ENCODE measurements at regions not wholly inside any gene's neighbourhood (a gene's known extent, or its start where the extent isn't known, plus 50 kb on each side); places are given as distances from the start of the nearest gene placed in this dataset.

GRCh38 chr12:115215544-115215943 is 531.6 kb upstream of the TBX3 start:
- Histone ChIP-seq H3K4me3 (ENCODE audit: low read depth, low read length) (no peak overlapping the region), H3K27ac (no peak overlapping the region), H3K36me3 (no peaks in the 10 kb centered on the region), H3K9me3 (ENCODE audit: severe bottlenecking) (no peaks in the 10 kb centered on the region), H3K27me3 (ENCODE audit: insufficient read depth, low read depth, severe bottlenecking) (peaks cover 5% of the 10 kb centered on the region)
- DNase-seq, result no peak
- no peak for TF ChIP-seq CTCF (IDR thresholded peaks at IDR 0.05; ENCODE audit: low read depth, low read length)

DNA sequence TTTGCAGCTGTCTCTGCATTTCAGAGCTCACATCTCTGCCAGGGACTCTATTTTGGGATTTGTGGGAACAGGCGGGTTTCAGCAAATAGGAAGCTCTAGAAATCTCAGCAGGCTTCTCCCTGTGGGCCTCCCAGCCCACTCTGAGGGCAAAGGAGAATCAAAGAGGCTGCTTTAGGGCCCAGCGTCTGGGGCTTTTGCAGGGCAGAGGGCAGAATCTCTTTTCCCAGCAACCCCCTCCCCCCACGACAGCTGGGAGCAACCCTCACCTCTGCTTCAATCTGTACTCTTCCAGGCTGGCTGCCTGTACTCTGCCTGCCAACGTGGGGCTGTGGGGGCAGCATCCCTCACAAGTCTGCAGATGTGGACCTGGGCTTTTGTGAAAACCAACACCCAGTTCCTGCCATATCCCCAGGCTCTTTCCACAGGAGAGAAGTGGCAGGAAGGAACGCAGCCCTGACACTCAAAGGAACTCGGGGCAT is 529.6 kb upstream of the TBX3 start:
- Histone ChIP-seq H3K27me3 (ENCODE audit: insufficient read depth, low read depth, severe bottlenecking) (peaks cover 2% of the 10 kb centered on the region), H3K4me3 (ENCODE audit: low read depth, low read length) (no peak overlapping the region), H3K27ac (no peak overlapping the region), H3K9me3 (ENCODE audit: severe bottlenecking) (no peaks in the 10 kb centered on the region), H3K36me3 (no peaks in the 10 kb centered on the region)
- no peak for DNase-seq
- TF ChIP-seq CTCF (IDR thresholded peaks at IDR 0.05; ENCODE audit: low read depth, low read length), result no peak

DNA sequence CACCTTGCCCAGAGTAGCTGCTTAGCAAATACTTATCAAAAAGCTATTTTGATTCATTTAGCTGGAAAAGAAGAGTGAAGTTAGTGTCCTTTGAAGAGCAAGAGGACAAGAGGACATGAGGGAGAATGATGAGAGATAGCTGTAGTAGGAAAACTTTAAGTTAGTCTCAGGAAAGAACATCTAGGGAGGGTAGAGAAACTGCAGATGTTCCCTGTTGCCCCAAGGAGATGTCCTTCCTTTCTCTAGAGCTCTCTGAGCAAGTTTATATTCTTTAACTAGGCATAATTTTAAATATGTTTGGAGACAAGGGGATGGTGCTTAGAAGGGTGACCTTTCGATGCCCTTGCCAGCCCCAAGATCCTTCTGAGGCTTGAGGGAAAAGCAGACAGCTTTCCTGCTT is 529.1 kb upstream of the TBX3 start:
- Histone ChIP-seq H3K27me3 (ENCODE audit: insufficient read depth, low read depth, severe bottlenecking) (peaks cover 2% of the 10 kb centered on the region), H3K4me3 (ENCODE audit: low read depth, low read length) (no peak overlapping the region), H3K36me3 (no peaks in the 10 kb centered on the region), H3K9me3 (ENCODE audit: severe bottlenecking) (no peaks in the 10 kb centered on the region), H3K27ac (no peak overlapping the region)
- TF ChIP-seq CTCF (IDR thresholded peaks at IDR 0.05; ENCODE audit: low read depth, low read length), result no peak
- no peak for DNase-seq

DNA sequence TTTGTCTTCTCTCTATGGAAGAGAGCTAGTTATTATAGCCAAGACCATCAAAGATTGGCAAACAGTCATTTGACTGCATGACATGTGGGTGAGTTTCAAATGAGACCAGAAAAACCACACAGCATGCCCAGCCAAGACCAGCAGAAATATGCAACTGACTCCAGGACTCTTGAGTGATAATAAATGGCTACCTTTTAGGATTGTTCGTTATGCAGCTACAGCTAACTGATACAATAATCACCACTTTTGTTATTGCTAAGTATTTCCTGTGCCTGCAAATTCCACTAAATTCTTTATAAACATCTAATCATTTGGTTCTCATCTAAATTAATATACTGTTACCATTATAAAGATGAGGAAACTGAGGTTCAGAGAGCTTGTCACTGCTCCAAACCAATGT is 528.4 kb upstream of the TBX3 start:
- no peak for DNase-seq
- no peak overlapping the region for H3K4me3 ChIP-seq (ENCODE audit: low read depth, low read length)
- H3K36me3 ChIP-seq, result no peaks in the 10 kb centered on the region
- no peak overlapping the region for H3K27ac ChIP-seq
- no peak for TF ChIP-seq CTCF (IDR thresholded peaks at IDR 0.05; ENCODE audit: low read depth, low read length)
- H3K9me3 ChIP-seq (ENCODE audit: severe bottlenecking), result no peaks in the 10 kb centered on the region
- no peaks in the 10 kb centered on the region for H3K27me3 ChIP-seq (ENCODE audit: insufficient read depth, low read depth, severe bottlenecking)

GRCh38 chr12:115210533-115211252 is 526.7 kb upstream of the TBX3 start:
- no peaks in the 10 kb centered on the region for H3K9me3 ChIP-seq (ENCODE audit: severe bottlenecking)
- no peak overlapping the region for H3K27ac ChIP-seq
- no peak for DNase-seq
- no peaks in the 10 kb centered on the region for H3K27me3 ChIP-seq (ENCODE audit: insufficient read depth, low read depth, severe bottlenecking)
- no peaks in the 10 kb centered on the region for H3K36me3 ChIP-seq
- TF ChIP-seq CTCF (IDR thresholded peaks at IDR 0.05; ENCODE audit: low read depth, low read length), result no peak
- H3K4me3 ChIP-seq (ENCODE audit: low read depth, low read length), result no peak overlapping the region

DNA sequence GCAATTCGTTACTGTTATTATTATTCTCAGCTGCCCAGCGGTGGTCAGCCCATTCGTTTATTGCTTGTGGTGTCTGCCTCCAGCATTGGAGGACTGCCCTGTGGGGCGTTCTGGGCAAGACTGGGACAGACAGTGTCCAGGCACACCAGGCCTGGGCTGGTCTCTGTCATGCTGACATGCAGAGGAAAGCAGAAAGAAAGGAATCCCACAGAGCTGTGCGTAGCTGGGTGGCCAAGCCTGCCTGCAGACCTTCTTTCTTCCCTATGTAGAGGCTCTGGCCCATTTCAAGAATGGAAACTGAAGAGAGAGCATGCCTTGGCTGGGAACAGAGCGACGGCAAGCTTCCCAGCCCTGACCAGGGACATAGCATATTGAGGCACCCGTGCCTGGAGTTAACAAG is 525.3 kb upstream of the TBX3 start:
- no peak overlapping the region for H3K27ac ChIP-seq

More for the DNA sequence above, 525.3 kb upstream of the TBX3 start:
- no peaks in the 10 kb centered on the region for H3K9me3 ChIP-seq (ENCODE audit: severe bottlenecking)
- no peak for TF ChIP-seq CTCF (IDR thresholded peaks at IDR 0.05; ENCODE audit: low read depth, low read length)
- H3K36me3 ChIP-seq, result no peaks in the 10 kb centered on the region
- no peak for DNase-seq
- no peak overlapping the region for H3K4me3 ChIP-seq (ENCODE audit: low read depth, low read length)
- H3K27me3 ChIP-seq (ENCODE audit: insufficient read depth, low read depth, severe bottlenecking), result no peaks in the 10 kb centered on the region

All from WERI-Rb-1 (cell line).